Glutamatergic neuron (in vitro differentiated cells): ENCODE measurements at regions not wholly inside any gene's neighbourhood (a gene's known extent, or its start where the extent isn't known, plus 50 kb on each side); places are given as distances from the start of the nearest gene placed in this dataset.

Experiments used
- DNase-seq: peaks from one replicate; pipeline ENCODE4 v3.0.0; 2022
- H3K27ac Mint-ChIP-seq: one replicate; pipeline ENCODE4 v1.8.0; 2020; ENCODE audit warnings: mild to moderate bottlenecking, mixed read lengths, inconsistent platforms; ENCODE audit not compliant: unreplicated experiment
- H3K27me3 Mint-ChIP-seq: one replicate; pipeline ENCODE4 v1.8.0; 2020; ENCODE audit warnings: mild to moderate bottlenecking, moderate library complexity, mixed read lengths, inconsistent platforms; ENCODE audit not compliant: unreplicated experiment
- H3K36me3 Mint-ChIP-seq: one replicate; pipeline ENCODE4 v1.8.0; 2020; ENCODE audit warnings: mild to moderate bottlenecking, mixed read lengths, inconsistent platforms; ENCODE audit not compliant: unreplicated experiment
- H3K4me1 Mint-ChIP-seq: one replicate; pipeline ENCODE4 v1.8.0; 2020; ENCODE audit warnings: mild to moderate bottlenecking, low read depth, mixed read lengths, inconsistent platforms; ENCODE audit not compliant: unreplicated experiment
- H3K4me3 Mint-ChIP-seq: one replicate; pipeline ENCODE4 v1.8.0; 2020; ENCODE audit warnings: mild to moderate bottlenecking, mixed read lengths, inconsistent platforms; ENCODE audit not compliant: unreplicated experiment
- H3K9me3 Mint-ChIP-seq: one replicate; pipeline ENCODE4 v1.8.0; 2020; ENCODE audit warnings: mild to moderate bottlenecking, moderate library complexity, mixed read lengths, inconsistent platforms; ENCODE audit not compliant: unreplicated experiment
- TF ChIP-seq, protein P1 (sequence below): fragments of 200-600 bp; sonication (generic); IDR thresholded peaks from one replicate; pipeline ENCODE4 v1.5.0; 2021; ENCODE audit not compliant: partially characterized antibody, unreplicated experiment

DNA sequence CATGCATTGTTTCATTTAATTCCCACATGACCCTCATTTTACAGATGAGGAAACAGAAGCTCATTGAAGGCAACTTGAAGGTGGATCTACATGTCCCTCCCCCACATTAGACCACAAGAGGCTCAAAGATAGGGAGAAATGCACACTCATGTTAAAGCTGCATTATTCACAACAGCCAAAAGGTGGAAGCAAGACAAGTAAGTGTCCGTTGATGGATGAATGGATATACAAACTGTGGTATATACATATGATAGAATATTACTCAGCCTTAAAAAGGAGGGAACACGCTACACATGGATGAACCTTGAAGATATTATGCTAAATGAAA lies 149.7 kb upstream of the JUN start:
- TF ChIP-seq, protein P1, sequence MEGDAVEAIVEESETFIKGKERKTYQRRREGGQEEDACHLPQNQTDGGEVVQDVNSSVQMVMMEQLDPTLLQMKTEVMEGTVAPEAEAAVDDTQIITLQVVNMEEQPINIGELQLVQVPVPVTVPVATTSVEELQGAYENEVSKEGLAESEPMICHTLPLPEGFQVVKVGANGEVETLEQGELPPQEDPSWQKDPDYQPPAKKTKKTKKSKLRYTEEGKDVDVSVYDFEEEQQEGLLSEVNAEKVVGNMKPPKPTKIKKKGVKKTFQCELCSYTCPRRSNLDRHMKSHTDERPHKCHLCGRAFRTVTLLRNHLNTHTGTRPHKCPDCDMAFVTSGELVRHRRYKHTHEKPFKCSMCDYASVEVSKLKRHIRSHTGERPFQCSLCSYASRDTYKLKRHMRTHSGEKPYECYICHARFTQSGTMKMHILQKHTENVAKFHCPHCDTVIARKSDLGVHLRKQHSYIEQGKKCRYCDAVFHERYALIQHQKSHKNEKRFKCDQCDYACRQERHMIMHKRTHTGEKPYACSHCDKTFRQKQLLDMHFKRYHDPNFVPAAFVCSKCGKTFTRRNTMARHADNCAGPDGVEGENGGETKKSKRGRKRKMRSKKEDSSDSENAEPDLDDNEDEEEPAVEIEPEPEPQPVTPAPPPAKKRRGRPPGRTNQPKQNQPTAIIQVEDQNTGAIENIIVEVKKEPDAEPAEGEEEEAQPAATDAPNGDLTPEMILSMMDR = no peak
- Mint-ChIP-seq H3K27ac (no peak overlapping the region), H3K9me3 (peaks cover 1% of the 10 kb centered on the region), H3K36me3 (no peaks in the 10 kb centered on the region), H3K4me3 (no peak overlapping the region), H3K27me3 (no peaks in the 10 kb centered on the region), H3K4me1 (no peaks in the 10 kb centered on the region)
- no peak for DNase-seq

DNA sequence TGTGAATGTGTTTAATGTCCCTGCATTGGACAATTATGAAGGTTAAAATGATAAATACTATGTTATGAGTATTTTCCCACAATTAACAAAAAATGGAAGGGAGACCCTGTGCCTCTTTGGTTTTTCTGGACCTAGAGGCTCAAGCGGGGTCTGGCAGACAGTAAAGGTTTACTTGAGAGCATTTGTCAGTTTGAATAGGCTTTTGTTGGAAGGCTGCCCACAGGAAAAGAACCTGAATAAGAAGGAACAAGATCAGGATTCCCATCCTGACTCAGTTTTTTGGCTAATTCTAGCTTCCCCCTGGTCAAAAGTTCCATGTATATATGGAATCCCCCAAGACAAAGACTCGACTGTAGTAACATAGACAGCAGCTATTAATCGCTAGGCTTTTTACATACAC lies 150.9 kb upstream of the JUN start:
- Mint-ChIP-seq H3K4me3 (no peak overlapping the region), H3K9me3 (peaks cover 1% of the 10 kb centered on the region), H3K36me3 (no peaks in the 10 kb centered on the region), H3K27me3 (no peaks in the 10 kb centered on the region), H3K4me1 (no peaks in the 10 kb centered on the region), H3K27ac (no peak overlapping the region)
- no peak for DNase-seq
- TF ChIP-seq, protein P1 = no peak

GRCh38 chr1:58936973-58937372 lies 153.1 kb upstream of the JUN start:
- DNase-seq = no peak
- no peak overlapping the region for H3K27ac Mint-ChIP-seq
- no peak overlapping the region for H3K4me3 Mint-ChIP-seq
- TF ChIP-seq, protein P1 = no peak
- H3K9me3 Mint-ChIP-seq = peaks cover 1% of the 10 kb centered on the region
- no peaks in the 10 kb centered on the region for H3K4me1 Mint-ChIP-seq
- no peaks in the 10 kb centered on the region for H3K36me3 Mint-ChIP-seq
- no peaks in the 10 kb centered on the region for H3K27me3 Mint-ChIP-seq

DNA sequence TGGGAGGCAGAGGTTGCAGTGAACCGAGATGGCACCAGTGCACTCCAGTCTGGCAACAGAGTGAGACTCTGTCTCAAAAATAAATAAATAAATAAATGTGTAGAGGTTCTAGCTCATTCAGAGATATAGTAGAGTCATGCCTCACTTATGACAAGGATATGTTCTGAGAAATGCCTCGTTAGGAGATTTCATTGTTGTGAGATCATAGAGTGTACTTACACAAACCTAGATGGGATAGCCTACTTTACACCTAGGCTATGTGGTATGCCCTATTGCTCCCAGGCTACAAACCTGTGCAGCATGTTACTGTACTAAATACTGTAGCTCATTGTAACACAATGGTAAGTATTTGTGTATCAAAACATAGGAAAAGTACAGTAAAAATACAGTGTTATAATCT lies 155.3 kb upstream of the JUN start:
- TF ChIP-seq, protein P1 = no peak
- Mint-ChIP-seq H3K9me3 (peaks cover 4% of the 10 kb centered on the region), H3K36me3 (no peaks in the 10 kb centered on the region), H3K4me1 (no peaks in the 10 kb centered on the region), H3K27ac (no peak overlapping the region), H3K4me3 (no peak overlapping the region), H3K27me3 (no peaks in the 10 kb centered on the region)
- no peak for DNase-seq

GRCh38 chr1:58939666-58940370 lies 156.0 kb upstream of the JUN start:
- TF ChIP-seq, protein P1 = no peak
- no peak for DNase-seq
- H3K27me3 Mint-ChIP-seq = no peaks in the 10 kb centered on the region
- no peaks in the 10 kb centered on the region for H3K4me1 Mint-ChIP-seq
- no peaks in the 10 kb centered on the region for H3K36me3 Mint-ChIP-seq
- H3K4me3 Mint-ChIP-seq = no peak overlapping the region
- H3K27ac Mint-ChIP-seq = no peak overlapping the region
- H3K9me3 Mint-ChIP-seq = peaks cover 4% of the 10 kb centered on the region
